IPS-NIHi7 (cell line): ENCODE measurements at regions not wholly inside any gene's neighbourhood (a gene's known extent, or its start where the extent isn't known, plus 50 kb on each side); places are given as distances from the start of the nearest gene placed in this dataset.

Experiments used
- DNase-seq: peaks from one replicate; pipeline ENCODE4 v3.0.0; 2012; ENCODE audit warnings: mixed read lengths; ENCODE audit errors: extremely low spot score

- DNase-seq, result no peak
Measured at GRCh38 chr15:39302936-39303335, 277.9 kb upstream of the THBS1 start.

- DNase-seq, result no peak
Measured at GRCh38 chr15:39304201-39304841, 276.6 kb upstream of the THBS1 start.

- no peak for DNase-seq
Measured at GRCh38 chr15:39304931-39305728, 275.7 kb upstream of the THBS1 start.

GRCh38 chr15:39310633-39311032 lies 270.2 kb upstream of the THBS1 start:
- no peak for DNase-seq

- peak; percentile 58 for DNase-seq
Measured at GRCh38 chr15:39312984-39313383, 267.9 kb upstream of the THBS1 start.

GRCh38 chr15:39313467-39313866 lies 267.4 kb upstream of the THBS1 start:
- peak; percentile 20 for DNase-seq

GRCh38 chr15:39313881-39314280 lies 267.0 kb upstream of the THBS1 start:
- DNase-seq, result no peak

GRCh38 chr15:39315206-39315850 lies 265.6 kb upstream of the THBS1 start:
- DNase-seq, result no peak

GRCh38 chr15:39317225-39317624 lies 263.7 kb upstream of the THBS1 start:
- DNase-seq, result no peak

- DNase-seq, result no peak
Measured at GRCh38 chr15:39318231-39318630, 262.6 kb upstream of the THBS1 start.

- no peak for DNase-seq
Measured at GRCh38 chr15:39320355-39320754, 260.5 kb upstream of the THBS1 start.

GRCh38 chr15:39320886-39321285 lies 260.0 kb upstream of the THBS1 start:
- no peak for DNase-seq

- no peak for DNase-seq
Measured at GRCh38 chr15:39321977-39322376, 258.9 kb upstream of the THBS1 start.

GRCh38 chr15:39323157-39323556 lies 257.7 kb upstream of the THBS1 start:
- DNase-seq, result no peak

- no peak for DNase-seq
Measured at GRCh38 chr15:39323706-39324105, 257.2 kb upstream of the THBS1 start.

GRCh38 chr15:39326306-39326975 lies 254.4 kb upstream of the THBS1 start:
- DNase-seq, result no peak

GRCh38 chr15:39327005-39327730 lies 253.7 kb upstream of the THBS1 start:
- DNase-seq, result no peak

GRCh38 chr15:39330061-39330460 lies 250.8 kb upstream of the THBS1 start:
- no peak for DNase-seq

GRCh38 chr15:39331584-39331983 lies 249.3 kb upstream of the THBS1 start:
- no peak for DNase-seq

- no peak for DNase-seq
Measured at GRCh38 chr15:39332846-39333245, 248.0 kb upstream of the THBS1 start.

- DNase-seq, result no peak
Measured at GRCh38 chr15:39333393-39333792, 247.5 kb upstream of the THBS1 start.

- no peak for DNase-seq
Measured at GRCh38 chr15:39333896-39334295, 247.0 kb upstream of the THBS1 start.
